ENCODE measurements at regions not wholly inside any gene's neighbourhood (a gene's known extent, or its start where the extent isn't known, plus 50 kb on each side); places are given as distances from the start of the nearest gene placed in this dataset.
"Not testable (repeated sequence)": the region's sequence is repeated elsewhere in the genome, so short reads cannot be mapped to it uniquely, and the experiment has no call there.

DNA sequence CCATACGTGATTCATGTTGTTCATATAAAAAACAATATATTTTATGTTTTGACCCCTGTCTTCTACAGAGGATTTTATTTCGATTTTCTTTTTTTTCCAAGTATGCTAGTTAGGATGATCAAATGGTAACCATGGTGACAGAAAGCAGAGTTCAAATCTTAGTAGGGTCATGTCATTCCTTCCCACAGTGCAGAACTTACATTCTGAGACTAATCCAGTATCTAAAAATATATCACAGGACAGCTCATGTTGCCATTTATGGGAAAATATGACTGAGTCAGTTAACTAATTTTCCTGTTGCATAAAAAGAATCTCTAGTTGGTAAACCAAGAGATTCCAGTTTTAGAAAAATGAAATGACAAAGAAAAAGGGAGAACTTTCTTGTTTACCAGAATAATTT is 209.5 kb downstream of the PARM1 start:
- Histone ChIP-seq H3K9ac (ENCODE audit: low read length) (peak overlapping the region; percentile 37), H3K4me3 (ENCODE audit: low read length) (peak overlapping the region; percentile 24), H3K27me3 (replicated peaks; ENCODE audit: control insufficient read depth, insufficient read depth, low read length) (no peaks in the 10 kb centered on the region), H3K36me3 (ENCODE audit: control insufficient read depth, insufficient read depth, low read length, severe bottlenecking) (no peaks in the 10 kb centered on the region), H3K9me3 (ENCODE audit: control insufficient read depth, low read length) (no peaks in the 10 kb centered on the region), H3K4me1 (ENCODE audit: control insufficient read depth, insufficient read depth, low read length) (peaks cover 15% of the 10 kb centered on the region)
- peak; percentile 17 for DNase-seq (ENCODE audit: low read depth)

DNA sequence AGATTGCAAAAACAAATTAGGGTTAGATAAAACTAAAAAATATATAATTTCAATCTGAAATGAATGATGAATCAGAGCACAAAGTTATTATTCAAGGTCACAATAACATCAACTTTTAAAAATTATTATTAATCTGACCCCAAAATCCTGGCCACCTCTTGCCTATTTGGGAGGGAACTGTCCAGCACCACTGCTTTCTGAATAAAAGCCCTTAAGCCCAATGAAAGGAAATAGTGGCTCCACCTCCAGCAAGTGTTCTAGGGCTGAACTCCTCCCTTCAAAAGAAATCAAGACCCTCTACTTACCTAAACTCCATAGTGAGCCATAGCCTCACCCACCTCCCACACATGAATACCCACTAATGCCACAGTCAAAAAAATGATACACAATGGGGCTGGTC is 208.2 kb downstream of the PARM1 start:
- Histone ChIP-seq H3K36me3 (ENCODE audit: control insufficient read depth, insufficient read depth, low read length, severe bottlenecking) (no peaks in the 10 kb centered on the region), H3K4me1 (ENCODE audit: control insufficient read depth, insufficient read depth, low read length) (peaks cover 19% of the 10 kb centered on the region), H3K4me3 (ENCODE audit: low read length) (no peak overlapping the region), H3K9me3 (ENCODE audit: control insufficient read depth, low read length) (no peaks in the 10 kb centered on the region), H3K9ac (ENCODE audit: low read length) (no peak overlapping the region), H3K27me3 (replicated peaks; ENCODE audit: control insufficient read depth, insufficient read depth, low read length) (no peaks in the 10 kb centered on the region)
- DNase-seq (ENCODE audit: low read depth), result no peak

DNA sequence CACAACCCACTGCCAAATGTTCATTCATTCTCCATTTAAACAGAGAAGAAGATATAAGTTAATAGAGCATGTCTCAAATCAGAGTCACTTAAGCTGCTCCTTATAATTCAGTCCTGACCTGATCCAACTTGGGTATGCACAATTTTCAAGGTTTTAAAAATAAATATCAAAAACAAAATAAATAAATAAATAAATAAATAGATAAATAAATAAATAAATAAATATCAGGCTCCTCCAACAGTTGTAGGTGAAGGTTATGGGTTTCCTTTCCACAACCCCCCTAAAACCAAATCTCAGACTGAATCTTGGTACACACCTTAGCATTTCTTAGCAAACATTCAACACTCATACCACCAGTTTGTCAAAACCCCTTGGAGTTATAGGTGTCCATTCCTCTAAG is 204.4 kb downstream of the PARM1 start:
- DNase-seq (ENCODE audit: low read depth), result no peak
- Histone ChIP-seq H3K9me3 (ENCODE audit: control insufficient read depth, low read length) (no peaks in the 10 kb centered on the region), H3K4me3 (ENCODE audit: low read length) (no peak overlapping the region), H3K9ac (ENCODE audit: low read length) (no peak overlapping the region), H3K4me1 (ENCODE audit: control insufficient read depth, insufficient read depth, low read length) (peaks cover 10% of the 10 kb centered on the region), H3K36me3 (ENCODE audit: control insufficient read depth, insufficient read depth, low read length, severe bottlenecking) (no peaks in the 10 kb centered on the region), H3K27me3 (replicated peaks; ENCODE audit: control insufficient read depth, insufficient read depth, low read length) (no peaks in the 10 kb centered on the region)

DNA sequence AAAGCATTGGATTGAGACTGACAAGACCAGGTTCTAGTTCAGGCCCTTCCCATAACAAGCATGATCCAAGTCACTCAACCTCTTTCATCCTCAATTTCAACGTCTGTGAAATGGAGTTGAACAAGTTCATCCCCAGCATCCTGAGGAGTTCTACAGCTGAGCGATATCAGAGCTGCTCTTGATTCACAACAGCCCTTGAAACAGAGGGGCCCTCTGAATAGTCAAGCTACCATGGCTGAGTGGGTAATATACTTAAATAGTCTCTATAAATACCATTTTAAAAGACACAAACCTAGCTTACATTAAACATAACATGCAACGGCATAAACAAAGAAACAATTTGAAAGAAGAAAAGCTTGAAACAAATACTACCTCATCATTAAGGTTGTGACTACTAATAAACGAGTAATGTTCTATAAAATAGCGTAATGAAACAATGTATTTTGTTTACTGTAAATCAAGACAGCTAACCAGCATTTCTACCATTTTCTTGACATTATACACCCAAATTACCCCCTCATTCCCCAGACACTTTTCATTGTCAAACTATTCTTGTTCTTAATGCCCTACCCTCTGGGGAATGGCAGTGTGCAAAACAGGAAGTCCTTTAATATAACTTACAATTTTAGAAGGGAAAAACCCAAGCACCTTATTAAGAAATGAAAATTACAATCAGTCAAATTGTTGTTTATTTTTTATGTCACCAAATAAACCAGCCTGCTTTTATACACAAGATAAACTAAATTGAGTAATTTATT is 202.3 kb downstream of the PARM1 start:
- Histone ChIP-seq H3K9ac (ENCODE audit: low read length) (no peak overlapping the region), H3K36me3 (ENCODE audit: control insufficient read depth, insufficient read depth, low read length, severe bottlenecking) (no peaks in the 10 kb centered on the region), H3K9me3 (ENCODE audit: control insufficient read depth, low read length) (no peaks in the 10 kb centered on the region), H3K27me3 (replicated peaks; ENCODE audit: control insufficient read depth, insufficient read depth, low read length) (no peaks in the 10 kb centered on the region), H3K4me1 (ENCODE audit: control insufficient read depth, insufficient read depth, low read length) (peaks cover 4% of the 10 kb centered on the region), H3K4me3 (ENCODE audit: low read length) (no peak overlapping the region)
- no peak for DNase-seq (ENCODE audit: low read depth)

DNA sequence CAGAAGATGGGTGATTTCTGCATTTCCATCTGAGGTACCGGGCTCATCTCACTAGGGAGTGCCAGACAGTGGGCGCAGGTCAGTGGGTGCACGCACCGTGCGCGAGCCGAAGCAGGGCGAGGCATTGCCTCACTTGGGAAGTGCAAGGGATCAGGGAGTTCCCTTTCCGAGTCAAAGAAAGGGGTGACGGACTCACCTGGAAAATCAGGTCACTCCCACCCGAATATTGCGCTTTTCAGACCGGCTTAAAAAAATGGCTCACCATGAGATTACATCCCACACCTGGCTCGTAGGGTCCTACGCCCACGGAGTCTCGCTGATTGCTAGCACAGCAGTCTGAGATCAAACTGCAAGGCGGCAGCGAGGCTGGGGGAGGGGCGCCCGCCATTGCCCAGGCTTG is 194.0 kb downstream of the PARM1 start:
- DNase-seq (ENCODE audit: low read depth); H3K4me3 ChIP-seq (ENCODE audit: low read length); H3K4me1 ChIP-seq (ENCODE audit: control insufficient read depth, insufficient read depth, low read length); H3K9me3 ChIP-seq (ENCODE audit: control insufficient read depth, low read length); H3K9ac ChIP-seq (ENCODE audit: low read length); H3K27me3 ChIP-seq (replicated peaks; ENCODE audit: control insufficient read depth, insufficient read depth, low read length); H3K36me3 ChIP-seq (ENCODE audit: control insufficient read depth, insufficient read depth, low read length, severe bottlenecking): not testable (repeated sequence)

DNA sequence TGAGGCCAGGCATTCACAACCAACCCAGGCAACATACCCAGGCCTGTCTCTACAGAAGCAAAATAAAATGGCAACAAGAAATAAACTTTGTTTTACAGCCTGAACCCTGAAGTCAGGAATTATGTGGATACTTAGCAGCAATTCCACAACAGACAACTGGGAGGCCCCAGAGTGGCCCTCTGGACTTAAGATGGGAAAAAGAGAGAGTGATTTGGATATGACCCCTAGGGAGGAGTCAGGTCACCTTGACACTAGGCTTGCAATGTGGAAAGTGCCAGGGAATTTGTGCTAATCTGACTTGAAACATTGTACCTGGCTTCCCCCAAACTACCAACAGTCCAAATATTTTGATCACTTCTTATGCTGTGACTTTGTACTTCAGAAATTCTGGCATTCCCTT is 193.1 kb downstream of the PARM1 start:
- no peak overlapping the region for H3K4me3 ChIP-seq (ENCODE audit: low read length)

DNA sequence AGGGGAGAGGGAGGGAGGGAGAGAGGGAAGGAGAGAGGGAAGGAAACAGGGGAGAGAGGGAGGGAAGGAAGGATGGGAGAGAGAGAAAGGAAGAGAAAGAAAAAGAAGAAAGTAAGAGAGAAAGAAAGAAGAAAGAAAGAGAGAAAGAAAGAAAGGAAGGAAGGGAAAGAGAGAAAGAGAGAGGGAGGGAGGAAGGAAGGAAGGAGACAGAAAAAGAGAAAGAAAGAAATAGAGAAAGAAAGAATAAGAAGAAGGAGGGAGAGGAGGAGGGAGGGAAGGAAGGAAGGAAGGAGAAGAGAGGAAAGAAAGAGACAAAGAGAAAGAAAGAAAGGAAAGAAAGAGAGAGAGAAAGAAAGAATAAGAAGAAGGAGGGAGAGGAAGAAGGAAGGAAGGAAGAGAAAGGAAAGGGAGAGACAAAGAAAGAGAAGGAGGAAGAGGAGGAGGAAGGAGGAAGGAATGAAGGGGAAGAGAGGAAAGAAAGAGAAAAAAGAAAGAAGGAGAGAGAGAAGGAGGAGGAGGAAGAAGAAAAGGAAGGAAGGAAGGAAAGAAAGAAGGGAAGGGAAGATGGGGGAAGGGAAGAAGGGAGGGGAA is 189.6 kb downstream of the PARM1 start:
- H3K4me3 ChIP-seq (ENCODE audit: low read length), result no peak overlapping the region
- no peak for DNase-seq (ENCODE audit: low read depth)

More for the DNA sequence above, 193.1 kb downstream of the PARM1 start:
- no peaks in the 10 kb centered on the region for H3K4me1 ChIP-seq (ENCODE audit: control insufficient read depth, insufficient read depth, low read length)
- no peaks in the 10 kb centered on the region for H3K27me3 ChIP-seq (replicated peaks; ENCODE audit: control insufficient read depth, insufficient read depth, low read length)
- DNase-seq (ENCODE audit: low read depth), result no peak
- H3K36me3 ChIP-seq (ENCODE audit: control insufficient read depth, insufficient read depth, low read length, severe bottlenecking), result no peaks in the 10 kb centered on the region
- no peak overlapping the region for H3K9ac ChIP-seq (ENCODE audit: low read length)
- H3K9me3 ChIP-seq (ENCODE audit: control insufficient read depth, low read length), result peaks cover 5% of the 10 kb centered on the region

DNA sequence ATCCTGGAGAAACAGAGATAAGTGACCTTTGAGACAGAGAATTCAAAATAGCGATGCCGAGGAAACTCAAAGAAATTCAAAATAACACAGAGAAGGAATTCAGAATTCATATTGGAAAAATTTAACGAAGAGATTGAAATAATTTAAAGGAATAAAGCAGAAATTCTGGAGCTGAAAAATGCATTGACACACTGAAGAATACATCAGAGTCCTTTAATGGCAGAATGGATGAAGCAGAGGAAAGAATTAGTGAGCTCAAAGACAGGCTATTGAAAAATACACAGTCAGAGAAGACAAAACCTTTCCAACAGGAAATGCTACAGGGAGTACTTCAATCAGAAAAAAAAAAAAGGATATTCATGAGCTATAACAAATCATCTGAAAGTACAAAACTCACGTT is 185.8 kb downstream of the PARM1 start:
- no peak overlapping the region for H3K9ac ChIP-seq (ENCODE audit: low read length)
- H3K9me3 ChIP-seq (ENCODE audit: control insufficient read depth, low read length), result peaks cover 8% of the 10 kb centered on the region
- H3K4me3 ChIP-seq (ENCODE audit: low read length), result no peak overlapping the region
- no peaks in the 10 kb centered on the region for H3K27me3 ChIP-seq (replicated peaks; ENCODE audit: control insufficient read depth, insufficient read depth, low read length)
- no peaks in the 10 kb centered on the region for H3K4me1 ChIP-seq (ENCODE audit: control insufficient read depth, insufficient read depth, low read length)
- DNase-seq (ENCODE audit: low read depth), result no peak
- H3K36me3 ChIP-seq (ENCODE audit: control insufficient read depth, insufficient read depth, low read length, severe bottlenecking), result no peaks in the 10 kb centered on the region

More for the DNA sequence above, 189.6 kb downstream of the PARM1 start:
- Histone ChIP-seq H3K4me1 (ENCODE audit: control insufficient read depth, insufficient read depth, low read length) (no peaks in the 10 kb centered on the region), H3K9me3 (ENCODE audit: control insufficient read depth, low read length) (peaks cover 12% of the 10 kb centered on the region), H3K27me3 (replicated peaks; ENCODE audit: control insufficient read depth, insufficient read depth, low read length) (no peaks in the 10 kb centered on the region), H3K36me3 (ENCODE audit: control insufficient read depth, insufficient read depth, low read length, severe bottlenecking) (no peaks in the 10 kb centered on the region), H3K9ac (ENCODE audit: low read length) (no peak overlapping the region)

DNA sequence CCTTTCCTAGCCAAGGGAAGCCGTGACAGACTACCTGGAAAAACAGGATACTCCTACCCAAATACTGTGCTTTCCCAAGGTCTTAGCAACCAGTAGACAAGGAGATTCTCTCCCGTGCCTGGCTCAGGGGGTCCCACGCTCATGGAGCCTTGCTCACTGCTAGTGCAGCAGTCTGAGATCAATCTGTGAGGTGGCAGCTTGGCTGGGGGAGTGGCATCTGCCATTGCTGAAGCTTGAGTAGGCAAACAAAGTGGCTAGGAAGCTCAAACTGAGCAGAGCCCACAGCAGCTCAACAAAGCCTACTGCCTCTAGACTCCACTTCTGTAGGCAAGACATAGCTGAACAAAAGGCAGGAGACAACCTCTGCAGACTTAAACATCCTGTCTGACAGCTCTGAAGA is 177.1 kb downstream of the PARM1 start:
- no peak overlapping the region for H3K4me3 ChIP-seq (ENCODE audit: low read length)
- no peak for DNase-seq (ENCODE audit: low read depth)

DNA sequence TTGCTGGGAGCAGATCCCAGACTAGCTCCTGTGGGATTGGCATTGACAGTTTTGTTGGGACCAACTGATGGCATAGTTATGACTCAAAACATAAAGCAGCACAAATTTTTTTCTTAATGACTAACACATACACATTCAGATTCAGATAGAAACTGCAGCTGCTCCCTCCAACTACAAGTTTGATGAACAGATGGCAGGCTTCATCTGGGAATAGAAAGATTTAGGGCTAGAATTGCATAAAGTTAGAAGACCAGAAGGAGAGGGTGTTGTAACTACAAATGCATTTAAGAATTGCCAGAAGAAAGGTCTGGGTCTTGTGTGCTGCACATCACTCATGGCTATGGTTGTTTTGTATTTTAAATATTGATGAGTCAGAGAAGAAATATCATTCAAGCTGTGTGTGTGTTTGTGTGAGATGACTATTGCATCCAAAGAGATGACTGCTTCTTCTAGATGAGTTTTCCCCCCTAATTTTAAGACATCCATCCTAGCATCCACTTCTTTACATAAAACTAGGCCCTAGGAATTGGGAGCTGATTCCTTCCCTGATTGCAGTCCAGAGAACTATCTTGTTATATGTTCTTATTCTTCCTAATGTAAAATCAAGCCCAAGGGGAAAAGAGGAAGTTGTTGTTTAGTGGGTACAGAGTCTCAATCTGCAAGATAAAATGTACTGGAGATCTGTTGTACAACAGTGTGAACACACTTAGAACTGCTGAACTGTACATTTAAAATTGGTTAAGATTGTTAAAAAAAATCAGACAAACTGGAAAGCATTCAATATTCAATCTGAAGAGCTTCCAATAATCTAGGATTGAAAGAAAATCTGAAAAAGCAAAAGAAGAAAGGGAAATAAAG is 175.1 kb downstream of the PARM1 start:
- no peaks in the 10 kb centered on the region for H3K27me3 ChIP-seq (replicated peaks; ENCODE audit: control insufficient read depth, insufficient read depth, low read length)

More for the DNA sequence above, 177.1 kb downstream of the PARM1 start:
- H3K4me1 ChIP-seq (ENCODE audit: control insufficient read depth, insufficient read depth, low read length), result peaks cover 6% of the 10 kb centered on the region
- H3K9ac ChIP-seq (ENCODE audit: low read length), result no peak overlapping the region
- H3K36me3 ChIP-seq (ENCODE audit: control insufficient read depth, insufficient read depth, low read length, severe bottlenecking), result no peaks in the 10 kb centered on the region
- H3K27me3 ChIP-seq (replicated peaks; ENCODE audit: control insufficient read depth, insufficient read depth, low read length), result no peaks in the 10 kb centered on the region
- H3K9me3 ChIP-seq (ENCODE audit: control insufficient read depth, low read length), result no peaks in the 10 kb centered on the region

DNA sequence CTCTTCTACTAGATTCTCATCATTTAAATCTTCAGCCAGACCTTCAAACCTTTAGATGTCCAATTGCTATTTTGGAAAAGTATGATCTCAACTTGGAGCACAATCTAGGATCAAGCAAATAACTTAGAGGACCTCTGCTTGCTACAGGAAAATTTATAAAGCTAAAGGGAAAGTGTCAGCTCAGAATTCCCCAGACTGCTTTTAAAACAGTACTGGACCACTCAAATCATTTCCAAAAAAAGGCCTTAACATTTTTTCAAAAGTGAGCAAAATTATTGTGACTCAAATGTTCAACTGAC is 169.8 kb downstream of the PARM1 start:
- H3K4me3 ChIP-seq (ENCODE audit: low read length), result no peak overlapping the region
- DNase-seq (ENCODE audit: low read depth), result no peak
- H3K9me3 ChIP-seq (ENCODE audit: control insufficient read depth, low read length), result peaks cover 7% of the 10 kb centered on the region
- peaks cover 3% of the 10 kb centered on the region for H3K4me1 ChIP-seq (ENCODE audit: control insufficient read depth, insufficient read depth, low read length)
- no peak overlapping the region for H3K9ac ChIP-seq (ENCODE audit: low read length)
- no peaks in the 10 kb centered on the region for H3K27me3 ChIP-seq (replicated peaks; ENCODE audit: control insufficient read depth, insufficient read depth, low read length)
- H3K36me3 ChIP-seq (ENCODE audit: control insufficient read depth, insufficient read depth, low read length, severe bottlenecking), result no peaks in the 10 kb centered on the region

More for the DNA sequence above, 175.1 kb downstream of the PARM1 start:
- Histone ChIP-seq H3K4me3 (ENCODE audit: low read length) (no peak overlapping the region), H3K36me3 (ENCODE audit: control insufficient read depth, insufficient read depth, low read length, severe bottlenecking) (no peaks in the 10 kb centered on the region), H3K9ac (ENCODE audit: low read length) (no peak overlapping the region), H3K4me1 (ENCODE audit: control insufficient read depth, insufficient read depth, low read length) (peaks cover 6% of the 10 kb centered on the region), H3K9me3 (ENCODE audit: control insufficient read depth, low read length) (no peaks in the 10 kb centered on the region)
- no peak for DNase-seq (ENCODE audit: low read depth)
